NT2/D1 (cell line): ENCODE measurements at regions not wholly inside any gene's neighbourhood (a gene's known extent, or its start where the extent isn't known, plus 50 kb on each side); places are given as distances from the start of the nearest gene placed in this dataset.

Experiments used
- SUZ12 ChIP-seq: IDR thresholded peaks from 2 replicates; pipeline ENCODE4 v1.6.1; 2011; ENCODE audit not compliant: insufficient read length, insufficient read depth; ENCODE audit errors: extremely low read depth
- YY1 ChIP-seq: IDR thresholded peaks from 2 replicates; pipeline ENCODE4 v1.6.1; 2011; ENCODE audit not compliant: insufficient read length, insufficient read depth
- ZNF274 ChIP-seq: IDR thresholded peaks from 2 replicates; pipeline ENCODE4 v1.6.1; 2011; ENCODE audit warnings: mild to moderate bottlenecking, low read depth, low read length

- TF ChIP-seq SUZ12 (no peak), ZNF274 (no peak), YY1 (no peak)
These were observed 105.0 kb upstream of the RBBP8 start for GRCh38 chr18:22828171-22828570.
